H1 (cell line): ENCODE measurements at regions not wholly inside any gene's neighbourhood (a gene's known extent, or its start where the extent isn't known, plus 50 kb on each side); places are given as distances from the start of the nearest gene placed in this dataset.

Experiments used
- CBX5 ChIP-seq: fragments of 300-800, 300-1000 bp; sonication (generic); IDR thresholded peaks from 2 replicates; pipeline ENCODE4 v1.7.1; 2016; ENCODE audit warnings: antibody characterized with exemption, low read length, low read depth
- TF ChIP-seq, protein P1 (sequence below), 3 experiments: IDR thresholded peaks; 1 replicate in 2 of 3; 2 replicates in 1 of 3; pipeline versions ENCODE4 v1.5.1 to v1.6.1; 2011; ENCODE audit warnings: low read length in 3 of 3, mild to moderate bottlenecking in 3 of 3, inconsistent platforms in 2 of 3, low read depth in 1 of 3, moderate library complexity in 1 of 3; ENCODE audit not compliant: insufficient read depth in 1 of 3; ENCODE audit errors: control extremely low read depth in 1 of 3

DNA sequence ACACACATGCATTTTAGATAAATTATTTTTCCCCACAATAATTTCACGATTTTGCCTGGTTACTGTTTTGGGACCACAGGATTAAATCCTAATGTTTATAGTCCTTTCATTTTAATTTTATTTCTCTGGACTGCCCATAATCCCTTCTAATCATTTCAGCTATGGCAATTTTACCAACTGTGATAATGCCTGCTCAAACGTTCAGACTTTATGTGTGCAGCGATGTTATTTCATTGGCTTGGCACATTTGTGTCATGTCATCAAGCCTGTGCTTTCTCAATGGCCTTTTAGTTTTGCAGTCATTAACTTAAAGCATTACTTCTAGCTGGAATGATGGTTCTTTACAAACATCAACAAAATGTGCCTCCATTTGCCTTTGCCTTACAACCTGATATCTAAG, 140.6 kb upstream of the HSF2 start (continued):
- TF ChIP-seq, protein P1, sequence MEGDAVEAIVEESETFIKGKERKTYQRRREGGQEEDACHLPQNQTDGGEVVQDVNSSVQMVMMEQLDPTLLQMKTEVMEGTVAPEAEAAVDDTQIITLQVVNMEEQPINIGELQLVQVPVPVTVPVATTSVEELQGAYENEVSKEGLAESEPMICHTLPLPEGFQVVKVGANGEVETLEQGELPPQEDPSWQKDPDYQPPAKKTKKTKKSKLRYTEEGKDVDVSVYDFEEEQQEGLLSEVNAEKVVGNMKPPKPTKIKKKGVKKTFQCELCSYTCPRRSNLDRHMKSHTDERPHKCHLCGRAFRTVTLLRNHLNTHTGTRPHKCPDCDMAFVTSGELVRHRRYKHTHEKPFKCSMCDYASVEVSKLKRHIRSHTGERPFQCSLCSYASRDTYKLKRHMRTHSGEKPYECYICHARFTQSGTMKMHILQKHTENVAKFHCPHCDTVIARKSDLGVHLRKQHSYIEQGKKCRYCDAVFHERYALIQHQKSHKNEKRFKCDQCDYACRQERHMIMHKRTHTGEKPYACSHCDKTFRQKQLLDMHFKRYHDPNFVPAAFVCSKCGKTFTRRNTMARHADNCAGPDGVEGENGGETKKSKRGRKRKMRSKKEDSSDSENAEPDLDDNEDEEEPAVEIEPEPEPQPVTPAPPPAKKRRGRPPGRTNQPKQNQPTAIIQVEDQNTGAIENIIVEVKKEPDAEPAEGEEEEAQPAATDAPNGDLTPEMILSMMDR (IDR thresholded peaks at IDR 0.05; ENCODE audit: control extremely low read depth in 1 of 3, insufficient read depth in 1 of 3, low read depth in 1 of 3, low read length in 3 of 3), result no peak
- no peak for TF ChIP-seq CBX5
